HuH-7.5 (cell line): ENCODE measurements at regions not wholly inside any gene's neighbourhood (a gene's known extent, or its start where the extent isn't known, plus 50 kb on each side); places are given as distances from the start of the nearest gene placed in this dataset.
"Not testable (repeated sequence)": the region's sequence is repeated elsewhere in the genome, so short reads cannot be mapped to it uniquely, and the experiment has no call there.

Experiments used
- DNase-seq: peaks from one replicate; pipeline ENCODE4 v3.0.0; 2011; ENCODE audit warnings: low spot score

DNA sequence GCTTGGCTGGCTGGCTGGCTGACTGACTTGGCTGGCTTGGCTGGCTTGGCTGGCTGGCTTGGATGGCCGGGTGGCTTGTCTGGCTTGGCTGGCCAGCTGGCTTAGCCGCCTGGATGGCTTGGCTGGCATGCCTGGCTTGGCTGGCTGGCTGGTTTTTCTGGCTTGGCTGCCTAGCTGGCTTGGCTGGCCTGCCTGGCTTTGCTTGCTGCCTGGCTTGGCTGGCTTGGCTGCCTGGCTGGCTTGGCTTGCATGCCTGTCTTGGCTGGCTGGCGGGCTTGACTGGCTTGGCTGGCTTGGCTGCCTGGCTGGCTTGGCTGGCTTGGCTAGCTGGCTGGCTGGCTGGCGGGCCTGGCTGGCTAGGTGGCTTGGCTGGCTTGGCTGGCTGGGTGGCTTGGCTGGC lies 2830.5 kb downstream of the RPIA start:
- DNase-seq = not testable (repeated sequence)

GRCh38 chr2:91522877-91523276 lies 2831.4 kb downstream of the RPIA start:
- not testable (repeated sequence) for DNase-seq

DNA sequence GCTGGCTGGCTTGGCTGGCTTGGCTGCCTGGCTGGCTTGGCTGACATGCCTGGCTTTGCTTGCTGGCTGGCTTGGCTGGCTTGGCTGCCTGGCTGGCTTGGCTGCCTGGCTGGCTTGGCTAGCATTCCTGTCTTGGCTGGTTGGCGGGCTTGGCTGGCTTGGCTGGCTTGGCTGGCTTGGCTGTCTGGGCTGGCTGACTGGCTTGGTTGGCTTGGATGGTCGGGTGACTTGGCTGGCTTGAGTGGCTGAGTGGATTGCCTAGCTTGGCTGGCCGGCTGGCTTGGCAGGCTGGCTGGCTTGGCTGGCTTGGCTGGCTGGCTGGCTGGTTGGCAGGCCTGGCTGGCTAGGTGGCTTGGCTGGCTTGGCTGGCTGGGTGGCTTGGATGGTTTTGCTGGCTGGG lies 2832.3 kb downstream of the RPIA start:
- DNase-seq = not testable (repeated sequence)

- not testable (repeated sequence) for DNase-seq
These were observed 2834.1 kb downstream of the RPIA start for GRCh38 chr2:91525587-91525986.

- not testable (repeated sequence) for DNase-seq
These were observed 2834.6 kb downstream of the RPIA start for GRCh38 chr2:91526083-91526482.

DNA sequence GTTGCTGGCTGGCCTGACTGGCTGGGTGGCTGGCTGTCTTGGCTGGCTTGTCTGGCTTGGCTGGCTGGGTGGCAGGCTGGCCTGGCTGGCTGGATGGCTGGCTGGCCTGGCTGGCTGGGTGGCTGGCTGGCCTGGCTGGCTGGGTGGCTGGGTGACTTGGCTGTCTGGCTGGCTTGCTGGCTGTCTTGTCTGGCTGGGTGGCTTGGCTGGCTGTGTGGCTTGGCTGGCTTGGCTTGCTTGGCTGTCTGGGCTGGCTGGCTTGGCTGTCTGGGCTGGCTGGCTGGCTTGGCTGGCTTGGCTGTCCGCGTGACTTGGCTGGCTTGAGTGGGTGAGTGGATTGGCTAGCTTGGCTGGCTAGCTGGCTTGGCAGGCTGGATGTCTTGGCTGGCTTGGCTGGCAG lies 2835.6 kb downstream of the RPIA start:
- DNase-seq = not testable (repeated sequence)

- not testable (repeated sequence) for DNase-seq
These were observed 2836.1 kb downstream of the RPIA start for GRCh38 chr2:91527491-91528031.

- DNase-seq = not testable (repeated sequence)
These were observed 2836.9 kb downstream of the RPIA start for GRCh38 chr2:91528361-91528760.

DNA sequence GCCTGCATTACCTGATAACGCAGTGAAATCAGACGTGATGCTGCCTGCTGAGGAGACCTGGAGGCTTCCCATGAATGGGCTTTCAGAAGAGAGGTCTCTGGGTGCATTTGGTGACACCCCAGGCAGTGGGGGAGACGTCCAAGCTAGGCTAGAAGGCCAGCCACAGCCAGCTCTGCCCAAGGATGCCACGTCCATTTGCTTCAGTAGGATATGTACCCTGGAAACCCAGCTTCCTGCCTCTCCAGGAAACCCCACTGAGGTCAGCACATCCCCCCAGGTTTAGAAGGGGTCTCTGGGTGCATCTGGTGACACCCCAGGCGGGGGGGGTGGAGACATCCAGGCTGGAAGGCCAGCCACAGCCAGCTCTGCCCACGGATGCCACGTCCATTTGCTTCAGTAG lies 2844.6 kb downstream of the RPIA start:
- not testable (repeated sequence) for DNase-seq

DNA sequence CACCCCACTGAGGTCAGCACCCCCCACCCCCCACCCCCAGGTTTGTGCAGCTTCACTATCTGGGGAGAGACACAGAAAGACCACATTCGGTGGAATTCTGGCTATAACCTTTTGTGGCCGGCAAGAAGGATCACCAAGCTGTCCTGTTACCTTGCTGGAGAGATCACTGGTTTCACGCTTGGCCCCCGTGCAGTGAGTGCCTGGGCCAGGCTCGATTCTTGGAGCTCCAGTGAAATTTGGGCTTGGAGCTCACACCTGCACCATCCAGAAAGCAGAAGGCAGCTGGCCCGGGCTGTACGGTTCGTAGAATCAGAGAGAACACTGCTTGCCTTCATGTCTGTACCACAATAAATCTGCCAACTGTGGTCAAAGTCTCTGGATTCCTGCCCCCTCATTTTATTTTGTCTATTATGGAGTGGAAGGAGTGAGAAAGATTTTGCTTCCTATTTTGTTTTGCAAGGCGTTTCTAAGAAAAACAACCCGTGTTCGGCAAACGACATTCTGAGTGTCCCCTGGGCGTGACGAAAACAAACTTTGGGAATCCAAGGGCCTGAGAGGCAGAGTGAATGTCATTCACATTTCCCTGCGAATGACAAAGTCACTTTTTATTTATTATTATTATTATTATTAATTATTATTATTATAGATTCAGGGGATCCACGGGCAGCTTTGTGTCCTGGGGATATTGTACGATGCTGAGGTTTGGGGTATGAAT lies 2845.2 kb downstream of the RPIA start:
- not testable (repeated sequence) for DNase-seq

- DNase-seq = not testable (repeated sequence)
These were observed 2857.8 kb downstream of the RPIA start for GRCh38 chr2:91549316-91549715.

- DNase-seq = not testable (repeated sequence)
These were observed 2866.8 kb downstream of the RPIA start for GRCh38 chr2:91558234-91558633.

DNA sequence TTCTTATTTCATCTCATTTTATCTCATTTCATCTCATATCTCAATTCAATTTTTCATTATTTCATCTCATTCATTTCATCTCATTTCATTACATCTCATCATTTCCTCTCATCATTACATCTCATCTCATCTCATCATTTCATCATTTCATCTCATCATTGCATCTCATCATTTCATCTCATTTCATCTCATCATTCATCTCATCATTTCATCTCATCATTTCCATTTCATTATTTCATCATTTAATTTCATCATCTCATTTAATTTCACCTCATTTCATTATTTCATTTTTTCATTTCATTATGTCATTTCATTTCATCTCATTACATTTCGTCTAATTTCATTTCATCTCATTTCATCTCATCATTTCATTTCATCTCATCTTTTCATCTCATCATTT lies 2867.8 kb downstream of the RPIA start:
- not testable (repeated sequence) for DNase-seq

DNA sequence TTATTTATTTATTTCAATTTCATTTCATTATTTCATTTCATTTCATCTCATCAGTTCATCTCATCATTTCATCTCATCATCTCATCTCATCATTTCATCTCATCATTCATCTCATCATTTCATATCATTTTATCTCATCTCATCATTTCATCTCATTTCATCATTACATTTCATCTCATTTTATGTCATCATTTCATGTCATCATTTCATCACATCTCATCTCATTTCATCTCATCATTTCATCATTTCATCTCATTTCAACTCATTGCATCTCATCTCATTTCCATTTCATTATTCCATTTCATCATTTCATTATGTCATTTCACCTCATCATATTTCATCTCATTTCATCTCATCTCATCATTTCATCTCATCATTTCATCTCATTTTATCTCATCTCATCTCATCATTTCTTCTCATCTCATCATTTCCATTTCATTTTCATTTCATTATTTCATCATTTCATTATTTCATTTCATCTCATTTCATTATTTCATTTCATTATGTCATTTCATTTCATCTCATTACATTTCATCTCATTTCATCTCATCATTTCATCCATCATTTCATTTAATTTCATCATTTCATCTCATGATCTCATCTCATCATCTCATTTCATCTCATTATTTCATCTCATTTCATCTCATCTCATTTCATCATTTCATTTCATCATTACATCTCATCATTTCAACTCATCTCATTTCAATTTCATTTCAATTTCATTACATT lies 2868.6 kb downstream of the RPIA start:
- not testable (repeated sequence) for DNase-seq

DNA sequence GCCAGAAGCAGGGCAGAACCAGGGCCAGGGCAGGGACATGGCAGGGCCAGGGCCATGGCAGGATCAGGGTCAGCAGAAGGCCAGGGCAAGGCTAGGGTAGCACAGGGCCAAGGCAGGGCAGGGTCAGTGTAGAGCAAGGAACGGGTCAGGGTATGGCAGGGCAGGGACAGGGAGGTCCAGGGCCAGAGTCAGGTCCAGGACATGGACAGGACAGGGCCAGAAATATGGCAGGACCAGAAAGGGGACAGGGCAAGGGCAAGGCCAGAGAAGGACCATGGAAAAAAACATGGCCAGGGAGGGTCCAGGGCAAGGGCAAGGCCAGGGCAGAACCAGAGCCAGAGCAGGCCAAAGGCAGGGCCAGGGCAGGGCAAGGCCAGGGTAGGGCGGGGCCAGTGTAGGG lies 2870.7 kb downstream of the RPIA start:
- DNase-seq = not testable (repeated sequence)

GRCh38 chr2:91564700-91565099 lies 2873.2 kb downstream of the RPIA start:
- not testable (repeated sequence) for DNase-seq

DNA sequence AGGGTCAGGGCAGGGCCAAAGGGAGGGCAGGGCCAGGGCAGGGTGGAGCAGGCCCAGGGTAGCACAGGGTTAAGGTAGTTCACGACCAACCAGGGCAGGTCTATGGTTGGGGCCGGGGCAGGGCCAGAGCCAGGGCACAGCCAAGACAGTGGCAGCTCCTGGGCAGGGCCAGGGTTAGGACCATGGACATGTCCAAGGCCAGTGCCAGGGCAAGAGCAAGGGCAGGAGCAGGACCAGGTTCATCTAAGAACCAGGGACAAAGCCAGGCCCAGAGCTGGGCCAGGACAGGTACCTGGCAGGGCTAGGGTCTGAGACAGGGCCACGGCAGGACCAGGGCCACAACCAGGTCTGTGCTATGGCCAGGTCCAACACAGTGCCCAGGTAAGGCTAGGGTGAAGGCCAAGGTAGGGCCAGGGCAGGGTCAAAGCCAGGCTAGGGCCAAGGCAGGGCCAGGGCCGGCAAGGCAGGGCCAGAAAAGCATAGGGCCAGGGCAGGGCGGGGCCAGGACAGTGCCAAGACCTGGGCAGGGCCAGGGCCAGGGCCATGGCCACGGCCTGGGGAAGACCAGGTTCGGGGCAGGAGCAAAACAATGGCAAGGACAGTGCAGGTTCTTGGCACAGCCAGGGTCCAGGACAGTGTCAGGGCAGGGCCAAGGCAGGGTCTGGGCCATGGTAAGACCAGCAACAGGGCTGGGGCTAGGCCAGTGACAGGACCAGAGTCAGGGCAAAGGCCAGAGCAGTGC lies 2874.4 kb downstream of the RPIA start:
- DNase-seq = not testable (repeated sequence)

GRCh38 chr2:91566611-91567010 lies 2875.1 kb downstream of the RPIA start:
- not testable (repeated sequence) for DNase-seq

- DNase-seq = not testable (repeated sequence)
These were observed 2876.3 kb downstream of the RPIA start for GRCh38 chr2:91567546-91568335.

DNA sequence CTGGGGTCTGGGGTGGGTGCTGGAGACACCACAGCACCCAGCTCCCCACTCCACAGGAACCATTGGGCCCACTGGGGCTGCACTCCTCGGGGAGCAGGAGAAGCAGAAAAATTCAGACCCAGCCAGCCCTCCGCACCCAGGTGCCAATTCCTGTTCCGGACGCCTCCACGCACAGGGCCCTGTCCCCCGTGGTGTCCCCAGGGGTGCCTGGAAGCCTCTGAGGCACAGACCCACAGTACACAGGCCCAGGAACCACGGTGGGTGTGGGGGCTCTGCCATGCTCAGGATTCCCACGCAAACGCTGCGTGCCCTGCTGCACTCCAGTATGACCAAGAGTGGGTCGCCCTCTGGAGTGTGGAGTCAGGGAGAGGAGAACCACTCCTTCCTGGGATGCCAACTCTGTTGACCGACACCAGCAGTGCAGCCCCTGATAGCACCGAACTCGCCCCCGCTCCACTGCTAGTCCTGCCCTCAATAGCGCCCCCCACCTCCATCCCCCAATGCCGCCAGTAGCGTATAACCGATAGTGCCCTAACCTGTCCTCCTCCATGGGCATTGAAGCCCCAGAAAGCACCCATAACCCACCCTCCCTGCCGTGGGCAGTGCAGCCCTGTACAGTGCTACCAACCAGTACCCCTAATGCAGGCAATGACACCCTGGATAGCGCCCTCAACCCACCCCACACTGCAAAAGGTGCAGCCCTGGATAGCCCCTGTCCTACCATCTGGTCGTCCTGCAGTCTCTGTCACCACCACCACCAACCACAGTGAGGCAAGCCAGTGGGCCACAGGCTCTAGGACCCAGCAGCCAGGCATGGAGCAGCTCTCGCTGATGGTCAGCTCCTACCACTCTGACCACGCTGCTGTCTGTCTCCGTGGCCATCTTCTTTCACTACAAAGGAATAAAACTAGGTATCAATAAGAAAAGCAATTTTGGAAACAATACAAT lies 2877.2 kb downstream of the RPIA start:
- not testable (repeated sequence) for DNase-seq
